DND-41 (cell line): ENCODE measurements at regions not wholly inside any gene's neighbourhood (a gene's known extent, or its start where the extent isn't known, plus 50 kb on each side); places are given as distances from the start of the nearest gene placed in this dataset.

Experiments used
- ATAC-seq: fragments of 200-7000 bp; cut with Tn5 transposase; 3 replicates; pipeline ENCODE4 v1.9.1; 2021; ENCODE audit warnings: low read depth; ENCODE audit not compliant: insufficient read depth
- DNase-seq: peaks from one replicate; pipeline ENCODE4 v3.0.0-alpha.2; 2020
- H2AFZ ChIP-seq: 2 replicates; pipeline ENCODE4 v1.6.0; 2012; ENCODE audit warnings: low read depth, low read length
- H3K27ac ChIP-seq: 2 replicates; pipeline ENCODE4 v1.5.1; 2012; ENCODE audit warnings: low read length, inconsistent platforms
- H3K27me3 ChIP-seq: fragments of 200-600 bp; sonication (generic); 2 replicates; pipeline ENCODE4 v1.6.0; 2012; ENCODE audit warnings: low read length, mild to moderate bottlenecking, inconsistent platforms; ENCODE audit not compliant: insufficient read depth, poor library complexity
- H3K36me3 ChIP-seq: 2 replicates; pipeline ENCODE4 v1.5.1; 2012; ENCODE audit warnings: low read length, inconsistent platforms; ENCODE audit not compliant: insufficient read depth
- H3K4me1 ChIP-seq: 2 replicates; pipeline ENCODE4 v1.5.1; 2012; ENCODE audit warnings: mild to moderate bottlenecking, low read length; ENCODE audit not compliant: insufficient read depth
- H3K4me2 ChIP-seq: 2 replicates; pipeline ENCODE4 v1.6.0; 2012; ENCODE audit warnings: mild to moderate bottlenecking, moderate library complexity, low read length, inconsistent platforms; ENCODE audit not compliant: insufficient read depth
- H3K4me3 ChIP-seq, 2 experiments: fragments of 200-600 bp in 1 of 2; shearing (Covaris generic) in 1 of 2; 2 replicates each; pipeline ENCODE4 v1.5.1; 2012 to 2016; ENCODE audit warnings: inconsistent platforms in 2 of 2, low read length in 2 of 2, mild to moderate bottlenecking in 2 of 2, low read depth in 1 of 2, moderate library complexity in 1 of 2
- H3K79me2 ChIP-seq: 2 replicates; pipeline ENCODE4 v1.6.0; 2012; ENCODE audit warnings: low read length, inconsistent platforms; ENCODE audit not compliant: insufficient read depth
- H3K9ac ChIP-seq: 2 replicates; pipeline ENCODE4 v1.6.0; 2012; ENCODE audit warnings: low read depth, mild to moderate bottlenecking, inconsistent platforms, low read length, moderate library complexity
- H3K9me3 ChIP-seq: 2 replicates; pipeline ENCODE4 v1.5.1; 2012; ENCODE audit warnings: low read length, moderate library complexity, mild to moderate bottlenecking, inconsistent platforms; ENCODE audit not compliant: insufficient read depth, severe bottlenecking
- H4K20me1 ChIP-seq: 2 replicates; pipeline ENCODE4 v1.6.0; 2012; ENCODE audit warnings: low read length; ENCODE audit not compliant: insufficient read depth
- CTCF ChIP-seq: IDR thresholded peaks from 2 replicates; pipeline ENCODE4 v1.5.1; 2012; ENCODE audit warnings: borderline replicate concordance, low read length, moderate library complexity, mild to moderate bottlenecking; ENCODE audit not compliant: poor library complexity, severe bottlenecking; ENCODE audit errors: extremely low read depth
- EZH2 ChIP-seq: IDR thresholded peaks from 3 replicates; pipeline ENCODE4 v1.6.1; 2012; ENCODE audit warnings: borderline replicate concordance, low read depth, mild to moderate bottlenecking, moderate library complexity, low read length, inconsistent platforms; ENCODE audit not compliant: severe bottlenecking

GRCh38 chr9:108780942-108781734 is 74.6 kb downstream of the ACTL7B start:
- Histone ChIP-seq H3K79me2 (no peaks in the 10 kb centered on the region), H4K20me1 (no peaks in the 10 kb centered on the region), H3K27ac (no peak overlapping the region), H3K27me3 (peaks cover 7% of the 10 kb centered on the region), H3K4me1 (no peaks in the 10 kb centered on the region), H3K9ac (no peak overlapping the region), H2AFZ (no peak overlapping the region), H3K4me2 (no peak overlapping the region), H3K4me3 (no peak overlapping the region), H3K9me3 (no peaks in the 10 kb centered on the region), H3K36me3 (no peaks in the 10 kb centered on the region)
- ATAC-seq (no peak), DNase-seq (no peak)
- TF ChIP-seq EZH2 = no peak
- TF ChIP-seq CTCF = no peak

DNA sequence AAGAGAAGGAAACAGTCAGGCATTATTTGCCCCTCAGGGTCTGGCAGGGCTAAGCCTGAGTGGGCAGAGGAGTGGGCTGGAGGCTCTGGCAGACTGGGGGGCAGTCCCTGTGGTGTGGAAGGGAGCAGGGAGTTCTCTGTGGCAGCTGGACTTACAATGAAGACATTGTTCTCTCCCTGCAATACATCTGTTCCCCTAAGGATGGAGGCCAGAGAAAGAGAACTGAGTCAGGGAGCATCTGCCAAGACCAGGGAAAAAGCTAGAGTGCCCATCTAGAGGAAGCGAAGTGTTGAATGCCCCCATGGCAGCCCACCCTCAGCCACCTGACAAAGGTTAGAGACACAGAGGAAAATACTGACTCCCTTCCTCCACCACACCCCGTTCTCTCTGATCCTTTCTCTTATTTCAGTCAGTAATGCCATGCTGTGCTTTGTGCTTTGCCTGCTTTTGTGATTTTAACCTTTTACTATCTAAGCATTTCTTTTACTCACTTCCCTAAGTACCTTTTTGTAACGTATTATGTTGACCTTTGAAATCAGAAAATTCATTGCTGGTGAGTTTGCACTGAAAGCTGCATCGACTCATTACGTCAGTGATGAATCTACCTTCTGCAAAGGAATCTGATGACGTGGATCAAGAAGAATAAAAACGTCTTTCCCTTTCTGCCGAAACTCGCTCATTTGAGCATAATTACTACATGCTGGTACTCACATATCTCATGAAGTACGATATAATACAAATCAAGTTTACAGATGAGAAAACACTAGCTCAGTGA is 76.0 kb downstream of the ACTL7B start:
- no peak for ATAC-seq
- Histone ChIP-seq H3K27ac (no peak overlapping the region), H3K9me3 (no peaks in the 10 kb centered on the region), H3K4me3 (no peak overlapping the region), H3K9ac (no peak overlapping the region), H3K36me3 (no peaks in the 10 kb centered on the region), H3K4me2 (no peak overlapping the region), H3K4me1 (no peaks in the 10 kb centered on the region), H3K27me3 (peaks cover 7% of the 10 kb centered on the region), H3K79me2 (no peaks in the 10 kb centered on the region), H2AFZ (no peak overlapping the region), H4K20me1 (no peaks in the 10 kb centered on the region)
- DNase-seq = no peak
- TF ChIP-seq CTCF (no peak), EZH2 (no peak)

GRCh38 chr9:108776920-108777639 is 78.7 kb downstream of the ACTL7B start:
- peak; percentile 16 for TF ChIP-seq CTCF
- TF ChIP-seq EZH2 = no peak

More at GRCh38 chr9:108776920-108777639, 78.7 kb downstream of the ACTL7B start:
- no peaks in the 10 kb centered on the region for H3K36me3 ChIP-seq
- no peaks in the 10 kb centered on the region for H3K79me2 ChIP-seq
- no peaks in the 10 kb centered on the region for H4K20me1 ChIP-seq
- H3K27ac ChIP-seq = no peak overlapping the region
- DNase-seq = no peak
- H3K4me1 ChIP-seq = no peaks in the 10 kb centered on the region
- H2AFZ ChIP-seq = no peak overlapping the region
- peaks cover 7% of the 10 kb centered on the region for H3K27me3 ChIP-seq
- no peak overlapping the region for H3K9ac ChIP-seq
- no peak overlapping the region for H3K4me3 ChIP-seq
- no peak for ATAC-seq
- no peaks in the 10 kb centered on the region for H3K9me3 ChIP-seq
- H3K4me2 ChIP-seq = no peak overlapping the region
